ENCODE measurements at regions not wholly inside any gene's neighbourhood (a gene's known extent, or its start where the extent isn't known, plus 50 kb on each side); places are given as distances from the start of the nearest gene placed in this dataset.

DNA sequence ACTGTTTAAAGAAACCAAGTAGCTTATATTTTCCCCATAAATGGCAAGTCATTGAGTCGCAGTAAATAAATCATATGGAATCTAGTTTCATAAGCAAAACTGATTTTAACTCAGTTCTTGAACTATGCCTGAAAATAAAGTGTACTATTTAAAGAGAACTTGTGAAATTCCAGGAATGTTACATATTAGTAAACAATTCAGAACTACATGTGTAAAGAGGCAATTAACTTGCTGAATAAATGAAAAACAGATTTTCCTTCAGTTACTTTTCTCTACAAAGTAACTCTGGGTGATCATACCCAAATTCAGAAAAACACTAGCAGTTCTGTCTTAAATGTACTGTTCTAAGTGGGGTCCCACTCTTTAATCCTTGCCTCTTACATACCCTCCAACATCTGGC is 236.1 kb upstream of the EDNRA start:
- TF ChIP-seq, protein P1, sequence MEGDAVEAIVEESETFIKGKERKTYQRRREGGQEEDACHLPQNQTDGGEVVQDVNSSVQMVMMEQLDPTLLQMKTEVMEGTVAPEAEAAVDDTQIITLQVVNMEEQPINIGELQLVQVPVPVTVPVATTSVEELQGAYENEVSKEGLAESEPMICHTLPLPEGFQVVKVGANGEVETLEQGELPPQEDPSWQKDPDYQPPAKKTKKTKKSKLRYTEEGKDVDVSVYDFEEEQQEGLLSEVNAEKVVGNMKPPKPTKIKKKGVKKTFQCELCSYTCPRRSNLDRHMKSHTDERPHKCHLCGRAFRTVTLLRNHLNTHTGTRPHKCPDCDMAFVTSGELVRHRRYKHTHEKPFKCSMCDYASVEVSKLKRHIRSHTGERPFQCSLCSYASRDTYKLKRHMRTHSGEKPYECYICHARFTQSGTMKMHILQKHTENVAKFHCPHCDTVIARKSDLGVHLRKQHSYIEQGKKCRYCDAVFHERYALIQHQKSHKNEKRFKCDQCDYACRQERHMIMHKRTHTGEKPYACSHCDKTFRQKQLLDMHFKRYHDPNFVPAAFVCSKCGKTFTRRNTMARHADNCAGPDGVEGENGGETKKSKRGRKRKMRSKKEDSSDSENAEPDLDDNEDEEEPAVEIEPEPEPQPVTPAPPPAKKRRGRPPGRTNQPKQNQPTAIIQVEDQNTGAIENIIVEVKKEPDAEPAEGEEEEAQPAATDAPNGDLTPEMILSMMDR (IDR thresholded peaks at IDR 0.05; ENCODE audit: low read depth, low read length, poor library complexity, severe bottlenecking): no peak
- no peak for TF ChIP-seq EZH2phosphoT487 (IDR thresholded peaks at IDR 0.05; ENCODE audit: borderline replicate concordance, low read length)

All from DOHH2 (cell line).